ENCODE measurements at regions not wholly inside any gene's neighbourhood (a gene's known extent, or its start where the extent isn't known, plus 50 kb on each side); places are given as distances from the start of the nearest gene placed in this dataset.
"Not testable (repeated sequence)": the region's sequence is repeated elsewhere in the genome, so short reads cannot be mapped to it uniquely, and the experiment has no call there.

DNA sequence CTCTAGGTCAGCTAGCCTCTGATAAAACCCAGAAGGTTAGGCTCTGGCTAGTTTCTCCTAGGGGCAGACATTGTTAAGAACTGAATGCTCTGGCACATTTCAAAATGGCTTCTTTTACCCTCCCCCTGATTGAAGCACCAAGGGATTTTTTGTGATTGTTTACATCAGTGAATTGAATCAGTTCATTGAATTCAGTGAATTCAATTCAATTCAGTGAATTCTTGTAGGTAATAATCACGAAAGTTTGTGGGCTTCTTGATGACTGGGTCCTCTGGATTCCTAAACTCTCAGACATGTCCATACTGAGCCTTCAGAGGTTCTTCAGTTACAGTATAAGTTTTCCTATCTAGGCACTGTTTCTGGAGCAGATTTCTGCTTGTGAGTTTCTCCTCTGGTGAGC is 135.2 kb upstream of the ELAC2 start:
- H3K27ac Mint-ChIP-seq: no peak overlapping the region
- H3K9me3 Mint-ChIP-seq: no peaks in the 10 kb centered on the region
- no peaks in the 10 kb centered on the region for H3K4me1 Mint-ChIP-seq
- H3K4me3 Mint-ChIP-seq: no peak overlapping the region
- no peak for DNase-seq (ENCODE audit: low spot score in 2 of 2)
- no peak for ATAC-seq
- H3K36me3 Mint-ChIP-seq: no peaks in the 10 kb centered on the region

DNA sequence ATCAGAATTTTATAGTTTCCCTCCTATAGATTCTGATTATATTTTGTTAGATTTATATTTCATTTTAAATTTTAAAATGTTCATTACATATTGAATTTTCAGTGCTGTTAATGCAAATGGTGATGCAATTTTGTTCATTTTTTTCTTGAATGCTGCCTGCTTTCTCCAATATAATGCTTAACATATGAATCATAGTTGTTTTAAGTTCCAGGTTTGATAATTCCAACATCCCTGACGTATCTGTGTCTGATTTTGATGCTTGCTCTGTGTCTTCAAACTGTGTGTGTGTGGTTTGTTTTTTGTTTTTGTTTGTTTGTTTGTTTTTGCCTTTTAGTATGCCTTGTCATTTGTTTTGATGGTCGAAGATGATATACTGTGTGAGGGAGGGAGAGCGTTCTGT is 134.7 kb upstream of the ELAC2 start:
- Mint-ChIP-seq H3K36me3 (no peaks in the 10 kb centered on the region), H3K4me3 (no peak overlapping the region), H3K9me3 (no peaks in the 10 kb centered on the region), H3K4me1 (no peaks in the 10 kb centered on the region), H3K27ac (no peak overlapping the region)
- DNase-seq (ENCODE audit: low spot score in 2 of 2) (no peak), ATAC-seq (no peak)

DNA sequence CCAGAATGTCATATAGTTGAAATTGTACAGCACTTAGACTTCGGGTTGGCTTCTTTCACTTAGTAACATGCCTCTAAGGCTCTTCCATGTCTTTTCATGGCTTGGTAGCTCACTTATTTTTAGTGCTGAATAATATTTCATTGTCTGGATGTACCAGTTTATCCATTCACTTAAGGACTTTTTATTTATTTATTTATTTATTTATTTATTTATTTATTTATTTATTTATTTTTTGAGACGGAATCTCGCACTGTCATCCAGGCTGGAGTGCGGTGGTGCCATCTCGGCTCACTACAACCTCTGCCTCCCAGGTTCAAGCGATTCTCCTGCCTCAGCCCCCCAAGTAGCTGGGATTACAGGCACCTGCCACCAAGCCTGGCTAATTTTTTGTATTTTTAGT is 132.9 kb upstream of the ELAC2 start:
- not testable (repeated sequence) for H3K4me1 Mint-ChIP-seq; H3K27ac Mint-ChIP-seq; H3K4me3 Mint-ChIP-seq; ATAC-seq; H3K36me3 Mint-ChIP-seq; DNase-seq (ENCODE audit: low spot score in 2 of 2); H3K9me3 Mint-ChIP-seq

DNA sequence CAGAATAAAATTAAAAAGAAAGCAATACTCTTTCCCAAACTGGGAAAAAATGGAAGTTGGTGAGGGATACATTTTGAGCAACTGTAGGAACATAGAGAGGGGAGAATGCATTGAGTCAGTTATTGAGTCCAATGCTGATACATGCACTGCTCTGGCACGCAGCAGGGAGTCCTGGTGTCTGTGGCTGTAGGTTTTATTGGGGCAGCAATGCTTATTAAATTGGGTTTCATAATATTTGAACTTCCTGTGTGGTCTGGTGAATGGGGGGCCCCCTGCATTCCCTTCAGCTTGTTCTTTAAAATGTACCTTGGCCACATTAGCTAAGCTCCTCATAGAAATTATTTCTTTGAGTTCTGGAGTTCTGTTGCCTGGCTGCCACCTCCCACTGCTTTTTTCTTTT is 125.2 kb upstream of the ELAC2 start:
- Mint-ChIP-seq H3K36me3 (no peaks in the 10 kb centered on the region), H3K27ac (no peak overlapping the region), H3K4me3 (no peak overlapping the region), H3K9me3 (peaks cover 11% of the 10 kb centered on the region), H3K4me1 (no peaks in the 10 kb centered on the region)
- ATAC-seq (no peak), DNase-seq (ENCODE audit: low spot score in 2 of 2) (no peak)

DNA sequence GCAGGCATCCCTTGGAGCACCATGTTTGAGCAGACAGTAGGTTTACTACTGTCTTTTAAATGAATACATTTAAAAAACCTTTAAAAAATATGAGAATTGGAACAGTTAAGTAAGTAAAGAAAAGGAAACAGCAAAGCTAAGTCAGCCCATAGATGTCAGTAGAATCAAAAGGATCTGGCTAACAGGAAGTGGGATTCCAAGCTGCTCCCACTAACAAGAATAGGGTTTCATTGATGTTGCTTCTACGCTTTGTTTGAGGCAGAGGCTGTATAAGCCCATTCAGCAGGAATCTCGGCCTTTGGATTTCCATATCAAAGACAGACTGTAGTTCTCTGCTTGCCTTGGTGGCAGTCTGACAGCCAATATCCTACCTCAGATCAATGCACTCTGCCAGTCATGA is 122.9 kb upstream of the ELAC2 start:
- H3K4me3 Mint-ChIP-seq: no peak overlapping the region
- DNase-seq (ENCODE audit: low spot score in 2 of 2): no peak

DNA sequence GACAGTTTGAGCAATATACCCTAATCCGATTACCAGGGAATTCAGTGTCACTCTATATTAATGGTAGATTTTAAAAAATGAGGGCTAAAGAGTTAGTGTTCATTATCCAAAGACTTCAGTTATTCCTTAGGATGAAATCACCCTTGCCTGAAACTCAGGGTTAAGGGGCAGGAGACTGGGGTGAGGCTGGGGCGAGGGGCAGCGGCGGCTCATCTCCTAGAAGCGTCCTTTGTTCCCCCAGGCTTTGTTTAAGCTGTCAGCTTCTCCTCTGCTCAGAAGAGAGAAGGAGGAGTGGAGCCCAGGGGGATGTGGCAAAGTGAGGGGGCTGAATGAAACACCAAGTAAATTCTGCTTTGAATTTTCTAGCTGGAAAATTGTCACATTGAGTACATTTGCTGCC is 117.7 kb upstream of the ELAC2 start:
- Mint-ChIP-seq H3K9me3 (peaks cover 16% of the 10 kb centered on the region), H3K4me1 (no peaks in the 10 kb centered on the region), H3K4me3 (no peak overlapping the region), H3K27ac (no peak overlapping the region), H3K36me3 (no peaks in the 10 kb centered on the region)
- no peak for ATAC-seq
- no peak for DNase-seq (ENCODE audit: low spot score in 2 of 2)

More for the DNA sequence above, 122.9 kb upstream of the ELAC2 start:
- ATAC-seq: no peak
- Mint-ChIP-seq H3K27ac (no peak overlapping the region), H3K4me1 (no peaks in the 10 kb centered on the region), H3K36me3 (no peaks in the 10 kb centered on the region), H3K9me3 (peaks cover 13% of the 10 kb centered on the region)

DNA sequence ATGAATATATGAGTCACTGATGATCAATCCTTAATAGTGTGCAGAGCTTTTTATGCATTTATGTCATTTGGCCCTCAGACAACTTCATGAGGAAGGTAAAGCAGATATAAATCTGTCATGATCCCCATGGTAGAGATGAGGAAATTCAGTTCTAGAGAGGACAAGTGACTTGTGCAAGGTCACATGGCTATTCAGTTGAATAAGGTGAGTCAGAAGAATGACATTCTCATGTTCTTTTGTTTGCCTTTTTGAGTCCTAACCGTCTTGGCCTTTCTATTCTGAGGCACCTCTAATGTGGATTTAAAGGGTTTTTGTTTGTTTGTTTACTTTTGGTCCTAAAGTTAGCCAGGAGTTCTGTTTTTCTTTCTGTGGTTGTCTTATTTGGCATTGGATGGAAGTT is 116.2 kb upstream of the ELAC2 start:
- Mint-ChIP-seq H3K4me3 (no peak overlapping the region), H3K36me3 (no peaks in the 10 kb centered on the region)

DNA sequence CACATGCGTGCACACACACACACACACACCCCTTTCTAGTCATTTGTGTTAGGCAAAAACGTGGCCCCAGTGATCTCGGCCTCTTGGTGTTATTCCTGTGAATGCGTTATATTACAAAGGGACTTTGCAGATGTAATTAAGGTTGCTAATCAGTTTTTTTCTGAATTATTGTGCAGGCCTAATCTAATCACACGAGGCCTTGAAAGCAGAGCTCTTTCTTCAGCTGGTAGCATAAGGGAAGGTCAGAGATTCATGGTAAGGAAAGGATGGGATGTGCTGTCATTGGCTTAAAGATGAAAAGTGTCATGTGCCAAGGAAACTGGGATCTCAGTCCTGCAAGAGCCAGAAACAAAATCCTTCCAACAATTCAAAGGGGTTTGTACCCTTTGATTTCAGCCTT is 113.4 kb upstream of the ELAC2 start:
- Mint-ChIP-seq H3K27ac (no peak overlapping the region), H3K4me3 (no peak overlapping the region), H3K9me3 (peaks cover 6% of the 10 kb centered on the region), H3K4me1 (no peaks in the 10 kb centered on the region), H3K36me3 (no peaks in the 10 kb centered on the region)
- DNase-seq (ENCODE audit: low spot score in 2 of 2) (no peak), ATAC-seq (no peak)

More for the DNA sequence above, 116.2 kb upstream of the ELAC2 start:
- H3K27ac Mint-ChIP-seq: no peak overlapping the region
- no peak for ATAC-seq
- peaks cover 10% of the 10 kb centered on the region for H3K9me3 Mint-ChIP-seq
- no peak for DNase-seq (ENCODE audit: low spot score in 2 of 2)
- H3K4me1 Mint-ChIP-seq: no peaks in the 10 kb centered on the region

DNA sequence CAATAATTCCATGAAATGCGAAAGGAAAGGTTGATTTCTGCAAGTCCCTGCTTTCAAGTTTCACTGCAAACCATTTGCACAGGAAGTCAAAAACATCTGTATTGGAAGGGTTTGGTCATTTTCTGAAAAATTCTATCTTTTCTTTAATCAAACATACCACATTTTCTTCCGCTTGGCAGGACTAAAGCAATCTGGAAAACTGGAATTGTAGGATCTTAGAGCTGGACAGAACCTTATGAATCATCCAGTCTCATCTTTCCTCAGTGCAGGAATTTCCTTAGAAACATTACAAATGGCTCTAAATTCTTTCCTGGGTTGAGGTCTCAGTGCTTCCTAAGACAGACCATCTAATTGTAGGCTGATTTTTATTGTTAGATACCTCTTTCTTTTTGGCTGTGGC is 111.5 kb upstream of the ELAC2 start:
- H3K27ac Mint-ChIP-seq: no peak overlapping the region
- DNase-seq (ENCODE audit: low spot score in 2 of 2): no peak
- H3K36me3 Mint-ChIP-seq: no peaks in the 10 kb centered on the region
- no peaks in the 10 kb centered on the region for H3K4me1 Mint-ChIP-seq
- peaks cover 3% of the 10 kb centered on the region for H3K9me3 Mint-ChIP-seq
- ATAC-seq: no peak
- H3K4me3 Mint-ChIP-seq: no peak overlapping the region

DNA sequence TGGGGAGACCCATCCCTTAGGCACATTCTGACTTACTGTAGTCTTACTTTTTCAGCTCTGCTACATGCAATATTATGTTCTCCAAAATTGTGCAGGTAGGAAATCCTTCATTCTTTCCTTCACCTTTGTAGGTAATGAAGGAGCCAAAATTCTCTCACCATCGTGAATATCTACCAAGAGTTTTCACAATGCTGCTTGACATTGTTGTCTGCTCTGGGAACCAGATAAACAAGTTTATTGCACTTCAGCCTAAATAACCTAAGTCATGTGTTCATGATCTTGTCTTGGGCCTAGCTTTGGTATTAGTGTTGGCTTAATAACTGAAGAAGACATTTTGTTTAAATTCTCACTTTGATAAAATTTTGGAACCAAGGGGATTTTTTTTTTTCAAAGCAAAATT is 110.8 kb upstream of the ELAC2 start:
- Mint-ChIP-seq H3K36me3 (no peaks in the 10 kb centered on the region), H3K4me1 (no peaks in the 10 kb centered on the region), H3K4me3 (no peak overlapping the region), H3K9me3 (peaks cover 3% of the 10 kb centered on the region), H3K27ac (no peak overlapping the region)
- DNase-seq (ENCODE audit: low spot score in 2 of 2) (no peak), ATAC-seq (no peak)

DNA sequence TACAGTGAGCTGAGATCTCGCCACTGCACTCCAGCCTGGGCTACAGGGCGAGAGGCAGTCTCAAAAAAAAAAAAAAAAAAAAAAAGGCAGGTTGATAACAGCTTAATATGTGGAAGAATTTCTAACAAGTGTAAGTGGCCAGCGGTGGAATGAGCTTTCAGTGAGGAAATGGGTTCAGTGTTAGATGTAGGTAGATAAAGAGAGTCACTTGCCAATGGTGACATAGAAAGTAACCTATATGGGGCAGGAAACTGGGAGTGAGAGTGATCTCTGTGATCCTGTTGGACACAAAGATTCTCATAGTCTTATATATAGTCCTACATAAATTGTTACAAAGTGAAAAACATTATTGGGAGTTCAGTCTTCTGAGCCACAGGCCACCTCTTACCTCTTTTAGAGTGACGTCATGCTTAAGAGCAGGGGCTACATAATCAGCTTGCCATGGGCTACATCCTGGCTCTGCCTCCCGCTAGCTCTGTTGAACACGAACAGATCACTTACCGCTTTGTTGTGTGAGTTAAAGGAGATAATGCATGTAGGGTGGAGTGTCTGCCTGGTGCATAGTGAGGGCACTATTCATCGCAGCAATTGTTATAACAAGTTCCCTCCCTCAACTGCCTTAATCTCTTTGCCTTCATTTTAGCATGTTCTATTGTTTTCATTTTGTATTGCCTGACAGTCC is 110.2 kb upstream of the ELAC2 start:
- Mint-ChIP-seq H3K4me3 (no peak overlapping the region), H3K9me3 (peaks cover 3% of the 10 kb centered on the region), H3K4me1 (no peaks in the 10 kb centered on the region), H3K27ac (no peak overlapping the region), H3K36me3 (no peaks in the 10 kb centered on the region)
- no peak for ATAC-seq
- no peak for DNase-seq (ENCODE audit: low spot score in 2 of 2)

DNA sequence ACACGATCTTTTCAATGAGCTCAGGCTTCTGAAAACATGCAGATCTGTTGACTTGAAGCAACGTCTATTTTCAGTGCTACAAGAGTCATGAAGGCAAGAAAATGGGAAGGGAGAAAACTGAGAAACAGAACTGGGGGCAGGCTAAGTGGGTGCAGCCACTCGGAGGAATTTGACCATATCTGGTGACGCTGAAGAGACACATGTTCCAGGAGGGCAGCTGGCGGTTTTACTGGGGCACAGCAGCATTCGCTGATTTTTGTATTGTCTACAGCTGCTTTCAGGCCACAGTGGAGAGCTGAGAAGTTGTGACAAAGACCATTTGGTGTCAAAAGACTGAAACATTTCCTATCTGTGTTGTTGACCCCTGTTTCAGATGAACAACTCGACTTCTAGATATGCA is 103.0 kb upstream of the ELAC2 start:
- ATAC-seq (no peak), DNase-seq (ENCODE audit: low spot score in 2 of 2) (no peak)
- Mint-ChIP-seq H3K9me3 (no peaks in the 10 kb centered on the region), H3K36me3 (no peaks in the 10 kb centered on the region), H3K27ac (no peak overlapping the region), H3K4me1 (no peaks in the 10 kb centered on the region), H3K4me3 (no peak overlapping the region)

DNA sequence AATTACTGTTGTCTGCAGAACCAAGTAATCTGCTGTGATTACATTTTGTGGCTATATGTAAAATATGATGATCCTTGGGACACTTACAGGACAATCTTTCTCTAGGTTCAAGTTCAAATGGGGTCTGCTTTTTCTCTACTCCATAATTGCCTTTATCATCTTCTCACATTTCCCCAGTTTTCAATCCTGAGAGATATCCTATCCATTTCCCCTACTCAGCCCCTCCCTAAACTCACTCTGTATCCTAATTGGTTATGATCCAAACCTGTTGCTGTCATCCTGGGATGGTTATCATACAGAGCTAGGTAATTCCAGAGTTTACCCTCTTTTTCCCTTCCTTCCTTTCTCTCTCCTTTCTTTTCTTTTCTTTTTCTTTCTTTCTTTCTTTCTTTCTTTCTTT is 100.5 kb upstream of the ELAC2 start:
- H3K4me3 Mint-ChIP-seq: no peak overlapping the region
- no peaks in the 10 kb centered on the region for H3K36me3 Mint-ChIP-seq

DNA sequence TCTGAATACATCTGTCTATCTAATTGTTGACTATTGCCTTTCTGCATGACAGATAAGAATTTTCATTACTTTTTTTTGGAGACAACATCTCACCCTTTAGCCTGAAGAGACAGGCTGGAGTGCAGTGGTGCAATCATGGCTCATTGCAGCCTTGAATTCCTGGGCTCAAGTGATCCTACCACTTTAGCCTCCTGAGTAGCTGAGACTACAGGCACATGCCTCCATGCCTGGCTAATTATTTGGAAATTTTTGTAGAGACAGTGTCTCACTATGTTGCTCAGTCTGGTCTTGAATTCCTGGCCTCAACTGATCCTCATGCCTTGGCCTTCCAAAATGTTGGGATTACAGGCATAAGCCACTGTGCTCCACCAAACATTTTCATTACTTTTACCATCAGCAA is 99.8 kb upstream of the ELAC2 start:
- DNase-seq (ENCODE audit: low spot score in 2 of 2) (no peak), ATAC-seq (no peak)
- Mint-ChIP-seq H3K4me1 (no peaks in the 10 kb centered on the region), H3K4me3 (no peak overlapping the region), H3K27ac (no peak overlapping the region), H3K9me3 (no peaks in the 10 kb centered on the region), H3K36me3 (no peaks in the 10 kb centered on the region)

More for the DNA sequence above, 100.5 kb upstream of the ELAC2 start:
- no peak overlapping the region for H3K27ac Mint-ChIP-seq
- H3K9me3 Mint-ChIP-seq: no peaks in the 10 kb centered on the region
- no peaks in the 10 kb centered on the region for H3K4me1 Mint-ChIP-seq
- DNase-seq (ENCODE audit: low spot score in 2 of 2) (no peak), ATAC-seq (no peak)

DNA sequence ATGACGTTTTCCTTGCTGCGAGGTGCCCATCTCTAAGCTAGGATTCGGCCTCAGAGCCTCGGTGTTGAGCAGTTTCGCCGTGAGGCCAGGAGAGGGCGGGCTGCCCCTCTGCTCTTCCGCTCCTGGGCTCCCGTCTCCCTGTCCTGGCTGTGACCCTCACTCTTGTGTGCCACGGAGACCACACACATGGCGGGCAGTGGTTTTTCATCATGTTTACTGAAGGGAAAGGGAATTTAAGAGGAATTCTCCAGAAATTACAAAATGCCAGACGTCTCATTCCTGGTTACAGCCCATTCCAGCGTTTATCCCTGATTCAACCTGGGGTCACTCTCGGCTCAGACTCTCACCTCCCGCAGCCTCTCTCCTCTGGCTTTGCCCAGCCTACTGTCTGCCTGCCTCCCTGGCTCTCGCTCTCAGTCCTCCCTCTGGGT is 96.8 kb upstream of the ELAC2 start:
- DNase-seq (ENCODE audit: low spot score in 2 of 2) (no peak), ATAC-seq (peak; percentile 47)
- no peaks in the 10 kb centered on the region for H3K4me1 Mint-ChIP-seq
- no peak overlapping the region for H3K27ac Mint-ChIP-seq
- no peaks in the 10 kb centered on the region for H3K9me3 Mint-ChIP-seq
- H3K36me3 Mint-ChIP-seq: no peaks in the 10 kb centered on the region
- H3K4me3 Mint-ChIP-seq: no peak overlapping the region

DNA sequence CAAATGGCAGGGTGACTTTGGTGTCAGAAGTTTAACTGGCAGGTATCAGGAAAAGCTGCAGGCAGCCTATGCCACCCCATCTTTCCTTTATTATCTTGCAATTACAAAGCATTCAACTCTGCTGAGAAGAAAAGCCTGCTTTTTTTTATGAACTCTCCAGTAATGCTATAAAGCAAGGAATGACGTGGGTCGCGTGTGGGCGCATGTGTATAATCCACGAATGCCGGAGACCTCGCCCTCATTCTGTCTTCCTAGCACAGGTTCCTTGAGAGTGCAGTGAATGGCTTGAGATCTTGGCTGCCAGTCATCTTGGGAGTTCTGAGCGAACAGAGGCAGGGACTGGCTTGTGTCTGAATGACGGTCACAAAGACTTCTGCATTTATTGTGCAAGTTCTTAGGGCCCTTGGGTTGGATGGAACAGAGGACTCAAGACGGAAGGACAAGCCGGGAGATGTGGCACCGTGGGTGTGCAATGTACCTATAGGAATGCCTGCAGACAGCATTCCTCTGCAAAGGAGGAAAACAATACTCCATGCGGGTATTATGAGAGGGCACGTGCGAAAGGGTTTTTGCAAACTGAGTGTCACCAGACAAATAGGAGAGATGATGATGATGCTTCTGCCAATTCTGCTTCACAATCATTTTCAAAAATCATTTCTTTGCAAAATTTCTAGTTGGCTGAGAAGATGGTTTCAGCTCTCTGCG is 96.1 kb upstream of the ELAC2 start:
- no peaks in the 10 kb centered on the region for H3K4me1 Mint-ChIP-seq
- no peaks in the 10 kb centered on the region for H3K9me3 Mint-ChIP-seq
- no peak for ATAC-seq
- no peak for DNase-seq (ENCODE audit: low spot score in 2 of 2)
- H3K36me3 Mint-ChIP-seq: no peaks in the 10 kb centered on the region
- H3K27ac Mint-ChIP-seq: no peak overlapping the region
- no peak overlapping the region for H3K4me3 Mint-ChIP-seq

Data from stimulated activated effector memory CD8-positive, alpha-beta T cell treated with anti-CD3 and anti-CD28 coated beads, Interleukin-12 subunit alpha, Interleukin-12 subunit beta, amount 100 ng/mL, for 72 hours (primary cell).